K562 (cell line): ENCODE measurements at regions not wholly inside any gene's neighbourhood (a gene's known extent, or its start where the extent isn't known, plus 50 kb on each side); places are given as distances from the start of the nearest gene placed in this dataset.

ENCODE experiments used
- CBX3 ChIP-seq, 2 experiments: IDR thresholded peaks; 1 replicate in 1 of 2; 2 replicates in 1 of 2; pipeline ENCODE4 v1.6.1; 2012; ENCODE audit warnings: inconsistent platforms in 2 of 2, low read length in 2 of 2, borderline replicate concordance in 1 of 2, control low read depth in 1 of 2
- CHD7 ChIP-seq: fragments of 200-600 bp; sonication (generic); IDR thresholded peaks from one replicate; pipeline ENCODE4 v1.6.1; 2012; ENCODE audit warnings: mild to moderate bottlenecking, low read depth, low read length, inconsistent platforms
- CTCF ChIP-seq, 3 experiments: IDR thresholded peaks in 2 of 3; conservative IDR thresholded peaks in 1 of 3; 2 replicates each; pipeline ENCODE4 v1.5.1; 2011 to 2012; ENCODE audit warnings: low read length in 3 of 3, mild to moderate bottlenecking in 3 of 3, control low read depth in 2 of 3, improper control_type of control experiment in 1 of 3, inconsistent platforms in 1 of 3, low read depth in 1 of 3, mixed read lengths in 1 of 3, moderate library complexity in 1 of 3; ENCODE audit not compliant: insufficient read depth in 2 of 3
- FOSL1 ChIP-seq: fragments of 200-800 bp; sonication (Bioruptor generic); conservative IDR thresholded peaks from 2 replicates; pipeline ENCODE4 v1.6.1; 2016; ENCODE audit warnings: missing genetic modification characterization, missing compliant biosample characterization
- GABPA ChIP-seq: fragments of 200-800 bp; sonication (Bioruptor generic); conservative IDR thresholded peaks from 2 replicates; pipeline ENCODE4 v1.6.1; 2016; ENCODE audit warnings: low read depth, missing genetic modification characterization, missing compliant biosample characterization
- GTF2F1 ChIP-seq: IDR thresholded peaks from 2 replicates; pipeline ENCODE4 v1.6.1; 2011; ENCODE audit warnings: low read depth, low read length, improper control_type of control experiment
- JUNB ChIP-seq: fragments of 450-650 bp; formaldehyde crosslinking; conservative IDR thresholded peaks from 2 replicates; pipeline ENCODE4 v1.4.0; 2020; ENCODE audit warnings: mild to moderate bottlenecking
- POLR2A ChIP-seq: fragments of 450-650 bp; conservative IDR thresholded peaks from 2 replicates; pipeline ENCODE4 v1.6.1; 2016
- POLR2AphosphoS2 ChIP-seq: IDR thresholded peaks from 2 replicates; pipeline ENCODE4 v1.6.1; 2012; ENCODE audit warnings: low read length, improper control_type of control experiment
- RAD51 ChIP-seq: fragments of 450-650 bp; IDR thresholded peaks from 2 replicates; pipeline ENCODE4 v1.7.1; 2016; ENCODE audit warnings: low read depth, mild to moderate bottlenecking, borderline replicate concordance
- SIN3A ChIP-seq, 2 experiments: fragments of 150-350 bp in 1 of 2; IDR thresholded peaks; 2 replicates each; pipeline ENCODE4 v1.6.1; 2011 to 2016; ENCODE audit warnings: borderline replicate concordance in 2 of 2, low read depth in 2 of 2, low read length in 2 of 2, mild to moderate bottlenecking in 2 of 2, moderate library complexity in 2 of 2; ENCODE audit not compliant: control insufficient read depth in 1 of 2
- SMARCA5 ChIP-seq: fragments of 450-650 bp; IDR thresholded peaks from 2 replicates; pipeline ENCODE4 v1.6.1; 2016
- U2AF2 ChIP-seq: fragments of 200-400 bp; formaldehyde crosslinking; optimal IDR thresholded peaks from 2 replicates; pipeline ENCODE3; 2017; ENCODE audit warnings: low read depth, mild to moderate bottlenecking, low read length
- ZNF407 ChIP-seq: fragments of 450-650 bp; IDR thresholded peaks from 2 replicates; pipeline ENCODE4 v1.6.1; 2016; ENCODE audit warnings: low read depth

GRCh38 chr3:106850437-106850836 lies 526.8 kb upstream of the CCDC54 start:
- TF ChIP-seq SMARCA5 = no peak
- no peak for TF ChIP-seq CTCF (IDR thresholded peaks at IDR 0.05 in 2 of 3, conservative IDR thresholded peaks at IDR 0.05 in 1 of 3; ENCODE audit: insufficient read depth in 2 of 3, low read depth in 1 of 3, low read length in 3 of 3)
- no peak for TF ChIP-seq U2AF2
- TF ChIP-seq POLR2A = no peak
- no peak for TF ChIP-seq JUNB (CRISPR knock-in tag)
- TF ChIP-seq FOSL1 (tag) = no peak
- TF ChIP-seq POLR2AphosphoS2 = no peak
- no peak for TF ChIP-seq CBX3 (IDR thresholded peaks at IDR 0.05; ENCODE audit: borderline replicate concordance in 1 of 2, low read length in 2 of 2)
- TF ChIP-seq SIN3A (IDR thresholded peaks at IDR 0.05; ENCODE audit: borderline replicate concordance in 2 of 2, control insufficient read depth in 1 of 2, low read depth in 2 of 2, low read length in 2 of 2) = no peak
- no peak for TF ChIP-seq GABPA (tag)
- no peak for TF ChIP-seq CHD7
- no peak for TF ChIP-seq ZNF407
- no peak for TF ChIP-seq GTF2F1
- TF ChIP-seq RAD51 = no peak
